B cell (primary cell): ENCODE measurements at regions not wholly inside any gene's neighbourhood (a gene's known extent, or its start where the extent isn't known, plus 50 kb on each side); places are given as distances from the start of the nearest gene placed in this dataset.

Experiments
- ATAC-seq: fragments of 200-7000 bp; cut with Tn5 transposase; one replicate; pipeline ENCODE4 v1.10.0; 2021; ENCODE audit warnings: low read depth, mild to moderate bottlenecking, moderate number of reproducible peaks, moderate library complexity
- CTCF ChIA-PET: fragments of 350-600 bp; sonication (Branson Sonifier 250); formaldehyde crosslinking; loops from one replicate; lab custom pipeline; 2021; ENCODE audit warnings: antibody characterized with exemption, inconsistent platforms; lab: Charles Lee
- POLR2A ChIA-PET: fragments of 350-600 bp; sonication (Branson Sonifier 250); formaldehyde crosslinking; loops from one replicate; lab custom pipeline; 2021; ENCODE audit warnings: antibody characterized with exemption; lab: Charles Lee
- DNase-seq: peaks from one replicate; pipeline ENCODE4 v3.0.0; 2013
- H2AFZ ChIP-seq: 2 replicates; pipeline ENCODE4 v1.6.1; 2012; ENCODE audit warnings: mild to moderate bottlenecking, low read depth, low read length; ENCODE audit not compliant: insufficient read depth, poor library complexity, severe bottlenecking
- H3K27ac ChIP-seq, 2 donors: 1 replicate in 1 of 2; 2 replicates in 1 of 2; pipeline ENCODE4 v1.5.1; 2012 to 2013; ENCODE audit warnings: low read length in 2 of 2, mild to moderate bottlenecking in 2 of 2, moderate library complexity in 1 of 2
- H3K27me3 ChIP-seq, 4 experiments: fragments of 200-600 bp in 1 of 4; sonication (generic) in 1 of 4; replicated peaks in 1 of 4; 1 replicate in 2 of 4; 2 replicates in 2 of 4; pipeline versions ENCODE4 v1.6.1 to v1.7.0; 2013 to 2016; ENCODE audit warnings: low read length in 3 of 4, mild to moderate bottlenecking in 2 of 4, mixed read lengths in 1 of 4, moderate library complexity in 1 of 4; ENCODE audit not compliant: insufficient read depth in 4 of 4, control insufficient read depth in 3 of 4; ENCODE audit errors: control extremely low read depth in 1 of 4
- H3K36me3 ChIP-seq, 2 experiments: replicated peaks in 1 of 2; 1 replicate in 1 of 2; 2 replicates in 1 of 2; pipeline versions ENCODE4 v1.6.1 to v1.7.1; 2013; ENCODE audit warnings: low read length in 1 of 2; ENCODE audit not compliant: insufficient read depth in 2 of 2, control insufficient read depth in 1 of 2; ENCODE audit errors: control extremely low read depth in 1 of 2, extremely low read depth in 1 of 2
- H3K4me1 ChIP-seq, 2 donors: fragments of 200-600 bp in 1 of 2; sonication (generic) in 1 of 2; 1 replicate in 1 of 2; 2 replicates in 1 of 2; pipeline versions ENCODE4 v1.5.1 to v1.6.1; 2013 to 2017; ENCODE audit warnings: low read length in 2 of 2; ENCODE audit not compliant: control insufficient read depth in 2 of 2, insufficient read depth in 2 of 2
- H3K4me2 ChIP-seq: replicated peaks from 2 replicates; pipeline ENCODE3; 2012; ENCODE audit warnings: mild to moderate bottlenecking, low read depth, low read length; ENCODE audit not compliant: poor library complexity, severe bottlenecking
- H3K4me3 ChIP-seq, 5 experiments: fragments of 200-600 bp in 1 of 5; sonication (generic) in 1 of 5; 1 replicate in 3 of 5; 2 replicates in 2 of 5; pipeline versions ENCODE4 v1.5.1 to v1.7.0; 2011 to 2016; ENCODE audit warnings: low read length in 4 of 5, mild to moderate bottlenecking in 4 of 5, low read depth in 2 of 5, control low read depth in 1 of 5, moderate library complexity in 1 of 5; ENCODE audit not compliant: insufficient read depth in 1 of 5; ENCODE audit errors: control extremely low read depth in 1 of 5, extremely low read depth in 1 of 5
- H3K79me2 ChIP-seq: fragments of 200-600 bp; sonication (generic); one replicate; pipeline ENCODE4 v1.6.0; 2016; ENCODE audit warnings: low read length; ENCODE audit not compliant: control insufficient read depth, insufficient read depth
- H3K9ac ChIP-seq: fragments of 200-600 bp; sonication (generic); 2 replicates; pipeline ENCODE4 v1.6.1; 2017; ENCODE audit warnings: mild to moderate bottlenecking, low read length, moderate library complexity
- H3K9me3 ChIP-seq, 3 donors: one replicate each; pipeline versions ENCODE4 v1.6.1 to v1.7.1; 2013; ENCODE audit warnings: low read length in 2 of 3; ENCODE audit not compliant: control insufficient read depth in 2 of 3, insufficient read depth in 1 of 3; ENCODE audit errors: control extremely low read depth in 1 of 3
- H4K20me1 ChIP-seq: 2 replicates; pipeline ENCODE4 v1.6.0; 2012; ENCODE audit warnings: mild to moderate bottlenecking, low read length; ENCODE audit not compliant: insufficient read depth, control insufficient read depth, poor library complexity, severe bottlenecking
- H3K27ac Mint-ChIP-seq: one replicate; pipeline ENCODE4 v1.8.0; 2021; ENCODE audit warnings: mixed read lengths
- H3K27me3 Mint-ChIP-seq: one replicate; pipeline ENCODE4 v1.8.0; 2021; ENCODE audit warnings: mixed read lengths
- H3K4me1 Mint-ChIP-seq: one replicate; pipeline ENCODE4 v1.8.0; 2021; ENCODE audit warnings: mixed read lengths
- H3K4me3 Mint-ChIP-seq: one replicate; pipeline ENCODE4 v1.8.0; 2021; ENCODE audit warnings: mixed read lengths
- H3K9me3 Mint-ChIP-seq: one replicate; pipeline ENCODE4 v1.8.0; 2022; ENCODE audit warnings: mixed read lengths; ENCODE audit not compliant: insufficient read depth
- EZH2 ChIP-seq: IDR thresholded peaks from 2 replicates; pipeline ENCODE4 v1.6.1; 2012; ENCODE audit warnings: borderline replicate concordance, low read depth, mild to moderate bottlenecking, moderate library complexity, low read length; ENCODE audit not compliant: insufficient read depth, poor library complexity, severe bottlenecking
- WGBS: methylation state at CpG from one replicate; pipeline ENCODE4 v1.1.5; 2013; ENCODE audit warnings: missing lambda C conversion rate; ENCODE audit not compliant: insufficient coverage; 5-methylcytosine and 5-hydroxymethylcytosine counted together
- intact Hi-C: fragments of 100-400 bp; cut with micrococcal nuclease; formaldehyde crosslinking; loops from one replicate; pipeline ENCODE4 v1.10.0; 2022
- TF ChIP-seq, protein P1 (sequence below): fragments of 200-600 bp; IDR thresholded peaks from one replicate; pipeline ENCODE4 v1.8.0; 2022; ENCODE audit warnings: antibody characterized with exemption, mild to moderate bottlenecking

DNA sequence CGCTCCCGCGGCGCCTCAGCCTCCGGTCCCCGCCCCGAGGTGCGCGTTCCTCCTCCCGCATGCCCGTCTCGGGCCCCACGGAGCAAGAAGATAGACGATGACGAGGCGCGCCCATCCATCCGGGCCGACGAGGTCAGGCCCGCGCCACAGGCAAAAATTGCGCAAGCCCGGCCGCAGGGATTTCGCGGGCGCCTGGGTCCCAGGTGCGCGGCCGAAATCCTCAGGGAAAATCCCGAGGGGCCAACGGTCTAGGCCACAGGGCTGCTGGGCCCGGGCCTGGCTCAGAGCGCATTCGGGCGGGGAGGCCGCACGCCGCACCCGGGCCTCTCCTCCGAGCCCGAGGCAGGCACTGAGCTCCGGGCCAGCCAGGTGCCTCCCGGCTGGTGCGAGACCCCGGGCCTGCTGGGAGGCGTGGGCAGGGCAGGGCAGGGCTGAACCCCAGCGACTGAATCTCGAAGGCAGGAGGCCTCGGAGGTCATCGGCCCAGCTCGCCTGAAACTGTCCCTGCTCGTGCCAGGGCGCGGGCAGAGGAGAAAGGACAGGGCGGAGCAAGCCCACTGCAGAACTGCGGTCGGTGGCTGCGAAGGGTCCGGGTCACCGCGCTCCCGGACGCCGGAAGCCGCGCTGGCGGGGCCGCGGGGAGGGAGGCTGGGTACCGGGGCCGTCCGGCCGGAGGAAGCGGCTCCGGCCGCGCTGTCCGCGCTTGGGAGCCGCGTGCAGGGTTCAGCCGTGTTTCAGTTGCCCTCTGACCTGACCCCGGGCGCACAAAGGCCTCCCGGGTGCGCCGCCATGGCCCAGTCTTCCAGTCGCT, 66.8 kb downstream of the FOXD1 start:
- H3K4me2 ChIP-seq, result peak overlapping the region; percentile 39
- Mint-ChIP-seq H3K4me1 (peaks cover 7% of the 10 kb centered on the region), H3K9me3 (peaks cover 16% of the 10 kb centered on the region), H3K4me3 (no peak overlapping the region), H3K27me3 (peaks cover 70% of the 10 kb centered on the region), H3K27ac (no peak overlapping the region)
- DNase-seq (no peak), ATAC-seq (no peak)
- no peak overlapping the region for H3K9ac ChIP-seq
- H3K27me3 ChIP-seq, result peaks cover 0 to 65% (median 39%) of the 10 kb centered on the region in 4 experiments
- no peak overlapping the region for H3K27ac ChIP-seq
- peak overlapping the region; percentile 49 for H2AFZ ChIP-seq
- peak overlapping the region in 1 of 5 experiments; percentile 29 for H3K4me3 ChIP-seq
- peaks cover 3 to 17% of the 10 kb centered on the region in 2 donors for H3K4me1 ChIP-seq
- no peak for TF ChIP-seq EZH2
- TF ChIP-seq, protein P1, sequence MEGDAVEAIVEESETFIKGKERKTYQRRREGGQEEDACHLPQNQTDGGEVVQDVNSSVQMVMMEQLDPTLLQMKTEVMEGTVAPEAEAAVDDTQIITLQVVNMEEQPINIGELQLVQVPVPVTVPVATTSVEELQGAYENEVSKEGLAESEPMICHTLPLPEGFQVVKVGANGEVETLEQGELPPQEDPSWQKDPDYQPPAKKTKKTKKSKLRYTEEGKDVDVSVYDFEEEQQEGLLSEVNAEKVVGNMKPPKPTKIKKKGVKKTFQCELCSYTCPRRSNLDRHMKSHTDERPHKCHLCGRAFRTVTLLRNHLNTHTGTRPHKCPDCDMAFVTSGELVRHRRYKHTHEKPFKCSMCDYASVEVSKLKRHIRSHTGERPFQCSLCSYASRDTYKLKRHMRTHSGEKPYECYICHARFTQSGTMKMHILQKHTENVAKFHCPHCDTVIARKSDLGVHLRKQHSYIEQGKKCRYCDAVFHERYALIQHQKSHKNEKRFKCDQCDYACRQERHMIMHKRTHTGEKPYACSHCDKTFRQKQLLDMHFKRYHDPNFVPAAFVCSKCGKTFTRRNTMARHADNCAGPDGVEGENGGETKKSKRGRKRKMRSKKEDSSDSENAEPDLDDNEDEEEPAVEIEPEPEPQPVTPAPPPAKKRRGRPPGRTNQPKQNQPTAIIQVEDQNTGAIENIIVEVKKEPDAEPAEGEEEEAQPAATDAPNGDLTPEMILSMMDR, result no peak
- 11% methylated on average over 90 of the region's 90 CpGs for WGBS
- no peaks in the 10 kb centered on the region for H3K36me3 ChIP-seq
- no peaks in the 10 kb centered on the region for H3K79me2 ChIP-seq
- intact Hi-C loops, result no loop called here
- H3K9me3 ChIP-seq, result peaks cover 10 to 28% (median 14%) of the 10 kb centered on the region in 3 donors
- POLR2A ChIA-PET, result no interaction called here
- no peaks in the 10 kb centered on the region for H4K20me1 ChIP-seq
- CTCF ChIA-PET, result no interaction called here
